HCT116 (cell line): ENCODE measurements at regions not wholly inside any gene's neighbourhood (a gene's known extent, or its start where the extent isn't known, plus 50 kb on each side); places are given as distances from the start of the nearest gene placed in this dataset.
"Not testable (repeated sequence)": the region's sequence is repeated elsewhere in the genome, so short reads cannot be mapped to it uniquely, and the experiment has no call there.

Experiments
- ATAC-seq: fragments of 200-7000 bp; cut with Tn5 transposase; 2 replicates; pipeline ENCODE4 v1.9.1; 2020; ENCODE audit warnings: mild to moderate bottlenecking, moderate library complexity
- BruUV-seq: library from RNA; stranded (reverse); fragments of 400-500 nt; replicated peaks from 2 replicates; lab custom pipeline; 2021; lab: Mats Ljungman, UMichigan
- CTCF ChIA-PET: fragments of 300-600 bp; sonication (Branson Sonifier 250); formaldehyde crosslinking; loops from one replicate; lab custom pipeline; 2021; ENCODE audit warnings: antibody characterized with exemption; lab: Charles Lee
- POLR2A ChIA-PET: fragments of 300-600, 350-600 bp; sonication (Branson Sonifier 250); formaldehyde crosslinking; loops from one replicate; lab custom pipeline; 2021; ENCODE audit warnings: antibody characterized with exemption; lab: Charles Lee
- RAD21 ChIA-PET, 2 experiments: fragments of 300-600 bp; sonication (Branson Sonifier 250); formaldehyde crosslinking; loops; one replicate each; lab custom pipeline; 2023; ENCODE audit warnings: low total read pairs in 2 of 2; ENCODE audit not compliant: uncharacterized antibody in 2 of 2, unreplicated experiment in 2 of 2, low non-redundant PET in 1 of 2; lab: Charles Lee
- DNase-seq: peaks from one replicate; pipeline ENCODE4 v3.0.0-alpha.2; 2010; ENCODE audit warnings: low read depth, low spot score
- H2AFZ ChIP-seq: fragments of 200-600 bp; shearing (Covaris generic), sonication (generic); 2 replicates; pipeline ENCODE4 v1.6.1; 2017; ENCODE audit warnings: low read depth, mixed run types, mixed read lengths, antibody characterized with exemption, low read length; ENCODE audit not compliant: poor library complexity, severe bottlenecking
- H3K27ac ChIP-seq: 2 replicates; pipeline ENCODE4 v1.5.1; 2012; ENCODE audit warnings: low read depth, low read length
- H3K27me3 ChIP-seq: fragments of 200-600 bp; sonication (generic); 2 replicates; pipeline ENCODE4 v1.6.1; 2016; ENCODE audit warnings: mixed run types, low read length, mixed read lengths; ENCODE audit not compliant: insufficient read depth
- H3K36me3 ChIP-seq, 2 experiments: fragments of 200-500 bp in 1 of 2; fragments of 200-600 bp in 1 of 2; sonication (Bioruptor generic) in 1 of 2; sonication (generic) in 1 of 2; 2 replicates each; pipeline versions ENCODE4 v1.5.1 to v1.6.1; 2014 to 2016; ENCODE audit warnings: low read length in 2 of 2, inconsistent platforms in 1 of 2, mixed read lengths in 1 of 2, mixed run types in 1 of 2; ENCODE audit not compliant: insufficient read depth in 2 of 2, control insufficient read depth in 1 of 2
- H3K4me1 ChIP-seq, 2 experiments: fragments of 200-600 bp in 1 of 2; sonication (generic) in 1 of 2; 2 replicates each; pipeline versions ENCODE4 v1.5.1 to v1.6.1; 2012 to 2017; ENCODE audit warnings: low read length in 2 of 2, inconsistent platforms in 1 of 2, mild to moderate bottlenecking in 1 of 2, mixed read lengths in 1 of 2, mixed run types in 1 of 2, moderate library complexity in 1 of 2; ENCODE audit not compliant: insufficient read depth in 2 of 2, control insufficient read depth in 1 of 2
- H3K4me2 ChIP-seq: fragments of 200-600 bp; sonication (generic); 2 replicates; pipeline ENCODE4 v1.6.1; 2017; ENCODE audit warnings: mixed run types, low read length, mixed read lengths
- H3K4me3 ChIP-seq, 2 experiments: fragments of 200-600 bp in 1 of 2; sonication (generic) in 1 of 2; replicated peaks in 1 of 2; 2 replicates each; pipeline ENCODE4 v1.5.1; 2011 to 2016; ENCODE audit warnings: low read length in 2 of 2, control low read depth in 1 of 2, low read depth in 1 of 2, mild to moderate bottlenecking in 1 of 2, mixed read lengths in 1 of 2, mixed run types in 1 of 2
- H3K79me2 ChIP-seq: fragments of 200-600 bp; sonication (generic); 2 replicates; pipeline ENCODE4 v1.6.1; 2017; ENCODE audit warnings: mild to moderate bottlenecking, mixed run types, low read length, moderate library complexity, mixed read lengths; ENCODE audit not compliant: insufficient read depth
- H3K9ac ChIP-seq: fragments of 200-600 bp; sonication (generic); 2 replicates; pipeline ENCODE4 v1.6.1; 2016; ENCODE audit warnings: low read length, mixed read lengths
- H3K9me2 ChIP-seq: fragments of 200-600 bp; sonication (generic), shearing (Covaris generic); 2 replicates; pipeline ENCODE4 v1.6.1; 2017; ENCODE audit warnings: mixed run types, mild to moderate bottlenecking, moderate library complexity; ENCODE audit not compliant: insufficient read depth
- H3K9me3 ChIP-seq, 2 experiments: fragments of 200-500 bp in 1 of 2; fragments of 200-600 bp in 1 of 2; sonication (Bioruptor generic) in 1 of 2; sonication (generic) in 1 of 2; 2 replicates each; pipeline ENCODE4 v1.6.1; 2014 to 2017; ENCODE audit warnings: low read length in 2 of 2, mixed read lengths in 2 of 2, inconsistent platforms in 1 of 2, low read depth in 1 of 2, mild to moderate bottlenecking in 1 of 2, mixed run types in 1 of 2, moderate library complexity in 1 of 2; ENCODE audit not compliant: control insufficient read depth in 1 of 2, insufficient read depth in 1 of 2
- H4K20me1 ChIP-seq: fragments of 200-600 bp; sonication (generic), shearing (Covaris generic); 2 replicates; pipeline ENCODE4 v1.6.1; 2017; ENCODE audit warnings: mixed run types, mild to moderate bottlenecking, moderate library complexity; ENCODE audit not compliant: insufficient read depth
- CBX3 ChIP-seq: IDR thresholded peaks from 2 replicates; pipeline ENCODE4 v1.6.1; 2012; ENCODE audit warnings: low read depth
- EZH2 ChIP-seq: fragments of 200-600 bp; sonication (generic); IDR thresholded peaks from 2 replicates; pipeline ENCODE4 v1.6.1; 2017; ENCODE audit warnings: antibody characterized with exemption, mixed run types
- EZH2phosphoT487 ChIP-seq: fragments of 200-600 bp; IDR thresholded peaks from 2 replicates; pipeline ENCODE4 v1.6.1; 2018; ENCODE audit warnings: antibody characterized with exemption, borderline replicate concordance
- SP1 ChIP-seq: IDR thresholded peaks from 2 replicates; pipeline ENCODE4 v1.6.1; 2012; ENCODE audit warnings: low read depth
- intact Hi-C: fragments of 100-400 bp; cut with micrococcal nuclease; formaldehyde crosslinking; loops from 2 replicates; pipeline ENCODE4 v1.10.0; 2022

DNA sequence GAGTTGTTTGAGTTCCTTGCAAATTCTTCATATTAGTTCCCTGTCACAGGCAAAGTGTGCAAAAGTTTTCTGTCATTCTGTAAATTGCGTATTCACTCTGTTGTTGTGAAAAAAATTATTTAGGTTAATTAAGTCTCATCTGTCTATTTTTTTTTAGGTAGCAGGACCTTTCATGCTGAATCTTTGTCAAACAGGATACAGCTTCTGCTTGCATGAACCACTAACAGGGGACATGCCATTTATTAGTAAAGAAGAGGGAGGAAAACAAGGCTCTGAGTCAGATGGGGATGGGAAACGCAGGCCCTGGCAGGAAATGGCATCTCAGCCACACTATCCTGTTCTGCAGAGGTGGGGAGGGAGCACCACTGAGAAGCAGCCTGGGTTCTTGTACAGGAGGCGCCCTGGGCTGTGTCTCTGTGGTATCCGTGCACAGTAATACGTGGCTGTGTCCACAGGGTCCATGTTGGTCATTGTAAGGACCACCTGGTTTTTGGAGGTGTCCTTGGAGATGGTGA is 1243.8 kb downstream of the TMEM121 start:
- H3K4me3 ChIP-seq, H3K4me1 ChIP-seq, H3K79me2 ChIP-seq, H2AFZ ChIP-seq, BruUV-seq, H3K27ac ChIP-seq, POLR2A ChIA-PET, H3K9me2 ChIP-seq, H4K20me1 ChIP-seq, ATAC-seq, H3K27me3 ChIP-seq, CTCF ChIA-PET, intact Hi-C loops, DNase-seq, RAD21 ChIA-PET, H3K9ac ChIP-seq, H3K9me3 ChIP-seq, H3K36me3 ChIP-seq, H3K4me2 ChIP-seq: not testable (repeated sequence)

DNA sequence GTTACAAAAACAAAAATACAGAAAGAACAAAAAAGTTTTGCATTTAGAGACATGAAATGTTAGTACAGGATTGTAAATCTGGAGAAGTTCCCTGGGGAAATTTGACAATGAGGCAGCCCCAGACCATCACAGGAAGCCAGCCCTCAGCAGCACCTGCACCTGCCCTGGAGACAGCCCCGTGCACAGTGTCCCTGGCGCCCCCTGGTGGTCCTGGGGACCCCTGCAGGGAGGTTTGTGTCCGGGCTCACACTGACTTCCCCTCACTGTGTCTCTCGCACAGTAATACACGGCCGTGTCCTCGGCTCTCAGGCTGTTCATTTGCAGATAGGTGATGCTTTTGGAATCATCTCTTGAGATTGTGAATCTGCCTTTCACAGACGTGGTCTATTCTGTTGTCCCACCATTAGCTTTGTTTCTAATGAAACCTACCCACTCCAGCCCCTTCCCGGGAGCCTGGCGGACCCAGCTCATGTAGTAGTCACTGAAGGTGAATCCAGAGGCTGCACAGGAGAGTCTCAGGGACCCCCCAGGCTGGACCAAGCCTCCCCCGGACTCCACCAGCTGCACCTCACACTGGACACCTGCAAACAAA is 1248.6 kb downstream of the TMEM121 start:
- H3K79me2 ChIP-seq, intact Hi-C loops, H3K27me3 ChIP-seq, H4K20me1 ChIP-seq, H3K9me2 ChIP-seq, DNase-seq, H3K9ac ChIP-seq, H3K4me3 ChIP-seq, H3K27ac ChIP-seq, POLR2A ChIA-PET, ATAC-seq, H3K9me3 ChIP-seq, CTCF ChIA-PET, RAD21 ChIA-PET, H3K36me3 ChIP-seq, H3K4me2 ChIP-seq, H3K4me1 ChIP-seq, H2AFZ ChIP-seq, BruUV-seq: not testable (repeated sequence)

DNA sequence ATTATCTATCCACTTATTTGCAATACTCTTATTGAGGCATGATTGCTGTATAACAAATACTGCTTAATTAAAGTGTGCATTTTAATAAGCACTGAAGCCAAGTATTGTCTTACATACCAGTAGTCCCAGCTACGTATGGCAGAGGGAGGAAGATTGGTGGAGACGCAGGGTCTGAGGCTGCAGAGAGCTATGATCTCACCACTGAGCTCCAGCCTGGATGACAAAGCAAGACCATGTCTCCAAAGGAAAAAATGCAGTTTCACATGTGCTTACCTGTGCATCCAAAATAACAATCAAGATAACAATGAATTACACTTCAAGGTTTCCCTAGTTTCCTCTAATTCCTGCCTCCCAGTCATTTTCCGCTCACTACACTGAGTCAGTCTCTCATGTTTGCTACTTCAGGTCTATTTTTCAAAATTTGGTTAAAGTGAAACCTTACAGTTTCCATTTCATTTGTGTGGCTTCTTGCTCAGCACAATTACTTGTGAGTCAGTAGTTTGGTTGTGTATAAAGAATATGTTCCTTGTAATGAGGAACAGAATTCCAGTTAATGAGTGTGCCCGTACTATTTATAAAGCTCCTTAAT is 1250.1 kb downstream of the TMEM121 start:
- H3K4me2 ChIP-seq: no peak overlapping the region
- intact Hi-C loops: no loop called here
- no peaks in the 10 kb centered on the region for H3K27me3 ChIP-seq
- BruUV-seq: no TSS peak
- no peaks in the 10 kb centered on the region for H3K79me2 ChIP-seq
- TF ChIP-seq EZH2: no peak
- no peak for TF ChIP-seq SP1
- TF ChIP-seq CBX3: no peak
- TF ChIP-seq EZH2phosphoT487: no peak
- ATAC-seq (no peak), DNase-seq (no peak)
- no peak overlapping the region for H3K27ac ChIP-seq
- no peak overlapping the region for H2AFZ ChIP-seq
- CTCF ChIA-PET: no interaction called here
- H3K9me2 ChIP-seq: no peaks in the 10 kb centered on the region
- POLR2A ChIA-PET: no interaction called here
- RAD21 ChIA-PET: no interaction called here
- no peak overlapping the region for H3K9ac ChIP-seq
- H3K36me3 ChIP-seq: no peaks in the 10 kb centered on the region
- H4K20me1 ChIP-seq: no peaks in the 10 kb centered on the region
- no peak overlapping the region for H3K4me3 ChIP-seq
- no peaks in the 10 kb centered on the region; a peak in 1 of 4 replicates for H3K9me3 ChIP-seq
- no peaks in the 10 kb centered on the region for H3K4me1 ChIP-seq
